Gastrocnemius medialis (tissue), 4 donors: ENCODE measurements at regions not wholly inside any gene's neighbourhood (a gene's known extent, or its start where the extent isn't known, plus 50 kb on each side); places are given as distances from the start of the nearest gene placed in this dataset.

ENCODE experiments used
- ATAC-seq, 2 donors: fragments of 150-250 bp; one replicate each; pipeline ENCODE4 v1.9.1; 2016
- DNase-seq, 2 donors: peaks; one replicate each; pipeline ENCODE4 v3.0.0-alpha.2; 2019
- H3K27ac ChIP-seq, 4 donors: fragments of 200-600 bp; sonication (generic); 1 replicate in 1 of 4; 2 replicates in 3 of 4; pipeline ENCODE4 v1.5.1; 2016 to 2018; ENCODE audit warnings: mild to moderate bottlenecking in 2 of 4, moderate library complexity in 1 of 4
- H3K27me3 ChIP-seq, 3 donors: fragments of 200-600 bp; sonication (generic) in 2 of 3; 1 replicate in 1 of 3; 2 replicates in 2 of 3; pipeline versions ENCODE4 v1.5.1 to v1.6.0; 2016 to 2019; ENCODE audit warnings: mild to moderate bottlenecking in 1 of 3, moderate library complexity in 1 of 3
- H3K36me3 ChIP-seq, 2 donors: fragments of 200-600 bp; sonication (generic) in 1 of 2; one replicate each; pipeline ENCODE4 v1.5.1; 2017 to 2018
- H3K4me1 ChIP-seq, 2 donors: fragments of 200-600 bp; sonication (generic) in 1 of 2; one replicate each; pipeline ENCODE4 v1.5.1; 2016 to 2017; ENCODE audit warnings: mild to moderate bottlenecking in 2 of 2
- H3K4me3 ChIP-seq, 4 donors: fragments of 200-600 bp; sonication (generic) in 3 of 4; 1 replicate in 1 of 4; 2 replicates in 3 of 4; pipeline ENCODE4 v1.5.1; 2016 to 2019; ENCODE audit warnings: mild to moderate bottlenecking in 2 of 4
- H3K9me3 ChIP-seq, 3 donors: fragments of 200-600 bp; sonication (generic) in 2 of 3; 1 replicate in 1 of 3; 2 replicates in 2 of 3; pipeline ENCODE4 v1.5.1; 2016 to 2019
- POLR2A ChIP-seq, 2 donors: fragments of 450-650 bp; IDR thresholded peaks; one replicate each; pipeline ENCODE4 v1.6.1; 2017; ENCODE audit warnings: antibody characterized with exemption in 2 of 2, mild to moderate bottlenecking in 2 of 2, moderate library complexity in 2 of 2
- in situ Hi-C, 4 donors: fragments of 200-750 bp; cut with MboI; loops; one replicate each; pipeline versions ENCODE4 v1.15.0 to v1.8.0; 2017; ENCODE audit warnings: low sequenced_read_pairs in 4 of 4
- intact Hi-C: fragments of 100-400 bp; cut with DNase I; formaldehyde crosslinking; loops from one replicate; pipeline ENCODE4 v1.15.1; 2023; ENCODE audit warnings: low total_unique reads
- TF ChIP-seq, protein P1 (sequence below), 5 experiments: fragments of 450-650 bp in 3 of 5; fragments of 200-600 bp in 2 of 5; sonication (generic) in 2 of 5; IDR thresholded peaks in 4 of 5; conservative IDR thresholded peaks in 1 of 5; 1 replicate in 4 of 5; 2 replicates in 1 of 5; pipeline ENCODE4 v1.5.1; 2016 to 2019; ENCODE audit warnings: antibody characterized with exemption in 5 of 5, mild to moderate bottlenecking in 3 of 5, moderate library complexity in 3 of 5

DNA sequence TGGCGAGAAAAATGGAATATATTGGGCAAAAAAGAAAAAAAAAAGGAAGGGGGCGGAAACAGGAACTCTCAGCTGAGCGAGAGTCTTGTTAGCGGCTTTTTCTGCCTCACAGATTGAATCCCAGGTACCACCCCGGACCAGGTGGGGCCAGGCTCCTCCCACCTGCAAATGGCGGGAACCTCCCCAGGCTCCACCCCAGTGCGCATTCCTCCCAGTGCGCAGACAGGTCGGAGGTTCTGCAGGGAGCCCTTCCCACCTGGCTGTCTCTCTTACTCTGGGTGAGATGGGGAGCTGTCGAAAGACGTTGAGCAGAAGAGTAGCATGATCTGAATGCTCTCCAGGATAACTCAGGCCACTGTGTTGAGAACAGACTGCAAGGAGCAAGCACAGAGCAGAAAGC lies 57.0 kb upstream of the ETV6 start:
- no peak for ATAC-seq
- intact Hi-C loops (no loop called here), in situ Hi-C loops (loop anchor here in 2 of 4 donors (25.0 kb wide), 1 partner anchor 745 kb away; no protein-coding TSS in a partner anchor)
- H3K4me3 ChIP-seq = no peak overlapping the region
- DNase-seq = no peak
- no peaks in the 10 kb centered on the region for H3K9me3 ChIP-seq
- no peaks in the 10 kb centered on the region for H3K27me3 ChIP-seq
- no peak overlapping the region for H3K27ac ChIP-seq
- H3K36me3 ChIP-seq = no peaks in the 10 kb centered on the region
- no peaks in the 10 kb centered on the region for H3K4me1 ChIP-seq
- TF ChIP-seq, protein P1, sequence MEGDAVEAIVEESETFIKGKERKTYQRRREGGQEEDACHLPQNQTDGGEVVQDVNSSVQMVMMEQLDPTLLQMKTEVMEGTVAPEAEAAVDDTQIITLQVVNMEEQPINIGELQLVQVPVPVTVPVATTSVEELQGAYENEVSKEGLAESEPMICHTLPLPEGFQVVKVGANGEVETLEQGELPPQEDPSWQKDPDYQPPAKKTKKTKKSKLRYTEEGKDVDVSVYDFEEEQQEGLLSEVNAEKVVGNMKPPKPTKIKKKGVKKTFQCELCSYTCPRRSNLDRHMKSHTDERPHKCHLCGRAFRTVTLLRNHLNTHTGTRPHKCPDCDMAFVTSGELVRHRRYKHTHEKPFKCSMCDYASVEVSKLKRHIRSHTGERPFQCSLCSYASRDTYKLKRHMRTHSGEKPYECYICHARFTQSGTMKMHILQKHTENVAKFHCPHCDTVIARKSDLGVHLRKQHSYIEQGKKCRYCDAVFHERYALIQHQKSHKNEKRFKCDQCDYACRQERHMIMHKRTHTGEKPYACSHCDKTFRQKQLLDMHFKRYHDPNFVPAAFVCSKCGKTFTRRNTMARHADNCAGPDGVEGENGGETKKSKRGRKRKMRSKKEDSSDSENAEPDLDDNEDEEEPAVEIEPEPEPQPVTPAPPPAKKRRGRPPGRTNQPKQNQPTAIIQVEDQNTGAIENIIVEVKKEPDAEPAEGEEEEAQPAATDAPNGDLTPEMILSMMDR (IDR thresholded peaks at IDR 0.05 in 4 of 5, conservative IDR thresholded peaks at IDR 0.05 in 1 of 5) = no peak
- no peak for TF ChIP-seq POLR2A (IDR thresholded peaks at IDR 0.05)

DNA sequence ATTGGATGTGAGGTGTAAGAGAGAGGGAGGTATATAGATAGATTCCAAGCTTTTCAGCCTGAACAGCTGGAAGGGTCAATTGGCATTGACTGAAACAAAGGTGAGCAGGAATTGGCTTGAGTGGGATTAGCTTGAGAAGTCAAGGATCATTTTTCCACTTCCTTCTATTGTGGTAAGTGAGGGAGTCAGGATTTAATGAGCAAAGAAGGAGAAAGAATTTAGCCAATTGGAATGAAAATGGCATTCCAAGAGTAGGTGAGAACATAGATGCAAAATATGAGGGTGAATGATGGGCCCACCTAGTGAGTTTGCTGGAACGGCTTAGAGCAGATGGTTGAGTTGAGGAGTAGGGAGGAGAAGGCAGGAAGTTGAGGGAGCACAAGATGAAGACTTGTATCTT lies 56.5 kb upstream of the ETV6 start:
- Histone ChIP-seq H3K27me3 (no peaks in the 10 kb centered on the region), H3K9me3 (no peaks in the 10 kb centered on the region), H3K27ac (no peak overlapping the region), H3K4me1 (no peaks in the 10 kb centered on the region), H3K4me3 (no peak overlapping the region), H3K36me3 (no peaks in the 10 kb centered on the region)
- ATAC-seq = no peak
- in situ Hi-C loops = loop anchor here in 2 of 4 donors (25.0 kb wide), 1 partner anchor 744 kb away; no protein-coding TSS in a partner anchor
- no peak for DNase-seq
- intact Hi-C loops = no loop called here
- no peak for TF ChIP-seq POLR2A (IDR thresholded peaks at IDR 0.05)
- TF ChIP-seq, protein P1 (IDR thresholded peaks at IDR 0.05 in 4 of 5, conservative IDR thresholded peaks at IDR 0.05 in 1 of 5) = no peak

DNA sequence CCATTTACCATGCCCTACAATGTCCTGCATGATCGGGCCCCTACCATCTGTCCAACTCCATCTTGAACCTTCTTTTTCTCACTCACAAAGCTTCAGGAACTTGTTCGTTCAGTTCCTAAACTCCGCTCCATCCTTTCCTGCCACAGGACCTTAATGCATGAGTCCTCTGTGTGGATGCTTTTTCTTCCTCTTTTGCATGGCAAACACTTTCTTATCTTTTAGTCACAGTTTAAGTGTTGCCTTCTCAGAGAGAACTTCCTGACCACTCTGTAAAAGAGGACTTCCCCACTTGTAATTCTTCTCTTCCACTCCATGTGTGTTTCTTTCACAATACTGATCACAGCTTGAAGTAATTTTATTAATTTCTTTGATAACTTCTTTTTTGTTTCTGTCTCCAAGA lies 54.4 kb upstream of the ETV6 start:
- Histone ChIP-seq H3K9me3 (no peaks in the 10 kb centered on the region), H3K4me1 (no peaks in the 10 kb centered on the region), H3K36me3 (no peaks in the 10 kb centered on the region), H3K4me3 (no peak overlapping the region), H3K27me3 (no peaks in the 10 kb centered on the region), H3K27ac (no peak overlapping the region)
- in situ Hi-C loops (loop anchor here in 2 of 4 donors (25.0 kb wide), 1 partner anchor 742 kb away; no protein-coding TSS in a partner anchor), intact Hi-C loops (no loop called here)
- DNase-seq (no peak), ATAC-seq (no peak)
- TF ChIP-seq, protein P1 (IDR thresholded peaks at IDR 0.05 in 4 of 5, conservative IDR thresholded peaks at IDR 0.05 in 1 of 5) = no peak
- no peak for TF ChIP-seq POLR2A (IDR thresholded peaks at IDR 0.05)

DNA sequence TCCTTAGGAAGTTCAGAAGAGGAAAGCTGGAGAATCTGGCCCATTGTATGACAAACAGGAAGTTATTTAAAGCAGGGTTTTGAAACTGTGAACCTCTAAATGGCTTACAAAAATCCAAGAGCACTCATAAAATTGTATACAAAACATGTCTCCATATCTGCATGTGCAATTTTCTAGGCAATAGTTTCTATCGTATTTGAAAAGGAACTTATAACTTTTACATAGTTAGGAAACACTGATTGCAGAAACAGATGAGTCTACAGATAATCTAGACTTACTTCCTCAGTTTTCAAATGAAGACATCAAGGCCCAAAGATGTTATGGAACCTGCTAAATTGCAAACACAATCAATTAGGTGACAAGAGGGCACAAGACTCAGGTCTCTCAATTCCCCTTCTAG lies 53.3 kb upstream of the ETV6 start:
- no peak for ATAC-seq
- TF ChIP-seq POLR2A (IDR thresholded peaks at IDR 0.05) = no peak
- TF ChIP-seq, protein P1 (IDR thresholded peaks at IDR 0.05 in 4 of 5, conservative IDR thresholded peaks at IDR 0.05 in 1 of 5) = no peak
- no peak overlapping the region for H3K27ac ChIP-seq
- no peaks in the 10 kb centered on the region for H3K27me3 ChIP-seq
- no peaks in the 10 kb centered on the region for H3K36me3 ChIP-seq
- H3K4me1 ChIP-seq = no peaks in the 10 kb centered on the region
- no peak overlapping the region for H3K4me3 ChIP-seq
- intact Hi-C loops (no loop called here), in situ Hi-C loops (loop anchor here in 2 of 4 donors (25.0 kb wide), 1 partner anchor 741 kb away; no protein-coding TSS in a partner anchor)
- no peak for DNase-seq
- no peaks in the 10 kb centered on the region for H3K9me3 ChIP-seq

DNA sequence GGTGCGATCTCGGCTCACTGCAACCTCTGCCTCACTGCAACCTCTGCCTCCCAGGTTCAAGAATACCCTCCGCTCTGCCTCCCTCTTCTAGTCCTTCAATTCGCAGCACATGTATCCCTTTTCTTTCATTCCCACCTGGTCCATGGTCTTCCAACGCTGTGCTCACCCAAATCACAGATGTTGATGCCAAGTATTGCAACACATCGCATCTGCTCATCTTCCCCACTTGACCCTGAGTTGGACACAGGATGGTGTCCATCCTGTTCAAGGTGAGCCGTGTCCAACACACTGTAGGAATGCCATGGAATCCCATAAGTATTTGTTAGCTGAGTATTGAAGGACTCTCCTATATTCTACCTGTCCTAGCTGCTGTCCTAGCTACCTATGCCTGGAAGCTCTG lies 50.6 kb upstream of the ETV6 start:
- TF ChIP-seq, protein P1 (IDR thresholded peaks at IDR 0.05 in 4 of 5, conservative IDR thresholded peaks at IDR 0.05 in 1 of 5) = no peak
- H3K27me3 ChIP-seq = no peaks in the 10 kb centered on the region
- DNase-seq = no peak
- no peaks in the 10 kb centered on the region for H3K4me1 ChIP-seq
- in situ Hi-C loops (loop anchor here in 2 of 4 donors (25.0 kb wide), 1 partner anchor 738 kb away; no protein-coding TSS in a partner anchor), intact Hi-C loops (no loop called here)
- ATAC-seq = no peak
- H3K4me3 ChIP-seq = no peak overlapping the region
- H3K36me3 ChIP-seq = no peaks in the 10 kb centered on the region
- H3K27ac ChIP-seq = no peak overlapping the region
- H3K9me3 ChIP-seq = no peaks in the 10 kb centered on the region
